Osteocyte (in vitro differentiated cells): ENCODE measurements at regions not wholly inside any gene's neighbourhood (a gene's known extent, or its start where the extent isn't known, plus 50 kb on each side); places are given as distances from the start of the nearest gene placed in this dataset.

ENCODE experiments used
- DNase-seq: peaks from one replicate; pipeline ENCODE4 v3.0.0; 2021; ENCODE audit warnings: mixed read lengths; ENCODE audit not compliant: unreplicated experiment; ENCODE audit errors: extremely low spot score
- H3K27ac Mint-ChIP-seq: one replicate; pipeline ENCODE4 v1.8.0; 2021; ENCODE audit warnings: mild to moderate bottlenecking, mixed read lengths; ENCODE audit not compliant: unreplicated experiment
- H3K27me3 Mint-ChIP-seq: one replicate; pipeline ENCODE4 v1.8.0; 2021; ENCODE audit warnings: mixed read lengths; ENCODE audit not compliant: unreplicated experiment
- H3K36me3 Mint-ChIP-seq: one replicate; pipeline ENCODE4 v1.8.0; 2021; ENCODE audit warnings: mixed read lengths; ENCODE audit not compliant: unreplicated experiment
- H3K4me1 Mint-ChIP-seq: one replicate; pipeline ENCODE4 v1.8.0; 2021; ENCODE audit warnings: mixed read lengths; ENCODE audit not compliant: unreplicated experiment
- H3K4me3 Mint-ChIP-seq: one replicate; pipeline ENCODE4 v1.8.0; 2021; ENCODE audit warnings: mild to moderate bottlenecking, moderate library complexity, mixed read lengths; ENCODE audit not compliant: unreplicated experiment
- H3K9me3 Mint-ChIP-seq: one replicate; pipeline ENCODE4 v1.8.0; 2021; ENCODE audit warnings: mixed read lengths; ENCODE audit not compliant: unreplicated experiment
- CTCF ChIP-seq: fragments of 200-600 bp; sonication (generic); IDR thresholded peaks from 2 replicates; pipeline ENCODE4 v1.5.0; 2021; ENCODE audit warnings: antibody characterized with exemption, mild to moderate bottlenecking, moderate library complexity

DNA sequence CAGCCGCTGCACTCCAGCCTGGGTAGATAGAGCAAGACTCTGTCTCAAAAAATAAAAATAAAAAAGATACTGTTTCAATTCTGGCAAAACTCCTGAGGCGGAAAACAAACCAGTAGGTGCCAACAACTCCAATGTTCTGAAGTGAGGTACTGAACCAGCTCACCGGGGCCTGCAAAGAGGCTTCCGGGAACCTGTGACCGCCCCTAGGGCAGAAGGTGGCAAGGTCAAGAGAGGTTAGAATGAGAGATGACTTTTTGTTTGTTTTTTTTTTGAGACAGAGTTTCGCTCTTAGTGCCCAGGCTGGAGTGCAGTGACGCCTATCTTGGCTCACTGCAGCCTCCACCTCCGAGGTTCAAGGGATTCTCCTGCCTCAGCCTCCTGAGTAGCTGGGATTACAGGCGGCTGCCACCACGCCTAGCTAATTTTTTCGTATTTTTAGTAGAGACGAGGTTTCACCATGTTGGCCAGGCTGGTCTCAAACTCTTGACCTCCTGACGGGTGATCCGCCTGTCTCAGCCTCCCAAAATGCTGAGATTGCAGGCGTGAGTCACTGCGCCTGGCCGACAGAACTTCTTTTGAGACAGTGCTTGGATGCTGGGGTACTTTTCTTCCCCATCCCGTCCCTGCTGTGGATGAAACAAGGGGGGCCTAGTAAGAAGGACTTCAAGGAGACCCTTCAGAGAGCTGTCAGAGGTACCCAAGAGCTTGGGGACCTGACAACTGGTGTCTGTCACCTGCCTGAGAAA lies 91.9 kb upstream of the SLC25A33 start:
- Mint-ChIP-seq H3K27ac (peak overlapping the region; percentile 94), H3K27me3 (no peaks in the 10 kb centered on the region), H3K4me1 (peaks cover 76% of the 10 kb centered on the region), H3K9me3 (no peaks in the 10 kb centered on the region), H3K36me3 (no peaks in the 10 kb centered on the region), H3K4me3 (no peak overlapping the region)
- DNase-seq = no peak
- TF ChIP-seq CTCF = no peak

DNA sequence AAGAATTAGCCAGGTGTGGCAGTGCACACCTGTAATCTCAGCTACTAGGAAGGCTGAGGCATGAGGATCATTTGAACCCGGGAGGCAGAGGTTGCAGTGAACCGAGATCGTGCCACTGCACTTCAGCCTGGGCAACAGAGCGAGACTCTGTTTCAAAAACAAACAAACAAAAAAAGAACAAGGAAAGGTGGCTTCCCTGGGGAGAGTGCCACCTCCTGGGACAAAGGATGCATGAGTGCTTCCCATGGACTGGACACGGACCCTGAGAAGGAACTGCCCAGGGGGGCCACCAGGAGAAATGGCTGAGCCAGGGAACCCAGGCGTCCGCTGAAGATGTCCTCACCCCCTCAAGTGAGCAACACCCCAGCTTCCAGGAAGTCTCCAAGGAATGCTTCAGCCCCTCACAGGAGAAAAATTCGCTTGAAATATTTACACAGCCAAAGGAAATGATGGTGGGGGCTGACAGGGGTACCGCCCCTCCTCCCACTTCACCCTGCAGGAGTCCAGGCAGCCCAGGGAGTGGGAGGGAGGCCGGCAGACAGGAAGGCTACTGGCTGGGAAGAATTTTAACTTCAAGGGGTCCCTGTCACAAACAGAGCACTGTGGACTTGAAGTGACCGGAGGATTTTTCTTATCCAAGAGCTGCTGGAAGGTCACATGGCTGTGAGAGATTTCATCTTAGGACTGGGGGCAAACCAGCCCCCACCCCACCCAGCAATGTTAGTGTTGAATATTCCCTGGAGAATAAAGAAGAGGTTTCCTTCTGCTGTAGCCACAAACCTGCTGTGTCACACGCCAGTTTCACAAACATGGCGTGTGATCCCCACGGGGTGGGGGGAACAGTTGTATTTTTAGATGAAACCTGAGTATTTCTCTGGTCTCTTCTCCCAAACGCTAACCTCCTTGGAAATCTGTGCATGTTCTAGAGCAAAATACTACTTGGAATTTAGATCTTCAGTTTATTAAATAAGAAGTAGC lies 90.8 kb upstream of the SLC25A33 start:
- peak overlapping the region; percentile 41 for H3K4me3 Mint-ChIP-seq
- DNase-seq = no peak
- TF ChIP-seq CTCF = peak; percentile 38
- peak overlapping the region; percentile 94 for H3K27ac Mint-ChIP-seq
- no peaks in the 10 kb centered on the region for H3K9me3 Mint-ChIP-seq
- no peaks in the 10 kb centered on the region for H3K27me3 Mint-ChIP-seq
- H3K4me1 Mint-ChIP-seq = peaks cover 66% of the 10 kb centered on the region
- H3K36me3 Mint-ChIP-seq = no peaks in the 10 kb centered on the region

DNA sequence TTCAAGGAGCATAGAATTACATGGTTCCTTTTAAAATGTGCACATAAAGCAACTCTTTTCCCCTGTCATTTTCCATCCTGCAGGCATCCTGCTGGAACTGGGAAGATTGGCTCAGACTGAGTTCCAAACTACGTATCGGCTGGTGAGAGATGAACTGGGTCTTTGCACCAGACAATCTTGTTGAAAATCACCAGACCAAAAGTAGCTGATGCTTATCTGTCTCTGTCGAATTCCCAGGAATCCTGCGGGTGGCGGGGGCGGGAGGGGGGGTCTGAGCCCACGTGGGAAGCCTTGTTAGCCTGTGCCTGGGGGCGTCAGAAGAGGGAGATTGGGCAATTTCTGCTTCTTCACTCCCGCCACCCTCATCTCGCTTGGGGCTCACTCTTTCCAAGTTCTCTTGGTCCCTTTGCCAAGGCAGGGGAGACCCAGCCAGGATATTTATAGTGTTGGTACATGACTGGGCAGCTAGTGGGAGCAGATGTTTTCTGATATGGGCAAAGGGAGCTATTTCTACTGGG lies 90.1 kb upstream of the SLC25A33 start:
- Mint-ChIP-seq H3K4me3 (peak overlapping the region; percentile 41), H3K9me3 (no peaks in the 10 kb centered on the region), H3K4me1 (peaks cover 61% of the 10 kb centered on the region), H3K36me3 (no peaks in the 10 kb centered on the region), H3K27me3 (no peaks in the 10 kb centered on the region), H3K27ac (peak overlapping the region; percentile 94)
- no peak for TF ChIP-seq CTCF
- DNase-seq = no peak

GRCh38 chr1:9449976-9450696 lies 89.1 kb upstream of the SLC25A33 start:
- no peak for DNase-seq
- H3K9me3 Mint-ChIP-seq = no peaks in the 10 kb centered on the region
- H3K4me3 Mint-ChIP-seq = peak overlapping the region; percentile 10
- no peak for TF ChIP-seq CTCF
- H3K4me1 Mint-ChIP-seq = peaks cover 52% of the 10 kb centered on the region
- peak overlapping the region; percentile 94 for H3K27ac Mint-ChIP-seq
- H3K36me3 Mint-ChIP-seq = no peaks in the 10 kb centered on the region
- no peaks in the 10 kb centered on the region for H3K27me3 Mint-ChIP-seq
